ENCODE measurements at regions not wholly inside any gene's neighbourhood (a gene's known extent, or its start where the extent isn't known, plus 50 kb on each side); places are given as distances from the start of the nearest gene placed in this dataset.

GRCh38 chr4:126775485-126776106, 857.2 kb upstream of the INTU start:
- no peaks in the 10 kb centered on the region for H3K9me3 ChIP-seq (replicated peaks; ENCODE audit: low read length)
- no peak overlapping the region for H3K9ac ChIP-seq (ENCODE audit: low read depth, low read length)
- H3K4me3 ChIP-seq (ENCODE audit: low read length), result no peak overlapping the region
- H3K4me1 ChIP-seq (ENCODE audit: control insufficient read depth, insufficient read depth, low read length), result peaks cover 39% of the 10 kb centered on the region
- H3K36me3 ChIP-seq (ENCODE audit: insufficient read depth, low read length), result no peaks in the 10 kb centered on the region
- no peak overlapping the region for H3K4me2 ChIP-seq (ENCODE audit: low read length)
- no peaks in the 10 kb centered on the region for H3K27me3 ChIP-seq (ENCODE audit: control insufficient read depth, insufficient read depth, low read length)

GRCh38 chr4:126776361-126776760, 856.4 kb upstream of the INTU start:
- Histone ChIP-seq H3K4me1 (ENCODE audit: control insufficient read depth, insufficient read depth, low read length) (peaks cover 39% of the 10 kb centered on the region), H3K4me3 (ENCODE audit: low read length) (no peak overlapping the region), H3K36me3 (ENCODE audit: insufficient read depth, low read length) (no peaks in the 10 kb centered on the region)

GRCh38 chr4:126777649-126778048, 855.1 kb upstream of the INTU start:
- Histone ChIP-seq H3K9ac (ENCODE audit: low read depth, low read length) (peak overlapping the region; percentile 77), H3K27me3 (ENCODE audit: control insufficient read depth, insufficient read depth, low read length) (no peaks in the 10 kb centered on the region), H3K4me2 (ENCODE audit: low read length) (peak overlapping the region; percentile 75), H3K9me3 (replicated peaks; ENCODE audit: low read length) (no peaks in the 10 kb centered on the region), H3K36me3 (ENCODE audit: insufficient read depth, low read length) (no peaks in the 10 kb centered on the region), H3K4me3 (ENCODE audit: low read length) (peak overlapping the region; percentile 55), H3K4me1 (ENCODE audit: control insufficient read depth, insufficient read depth, low read length) (peaks cover 39% of the 10 kb centered on the region)

More at GRCh38 chr4:126776361-126776760, 856.4 kb upstream of the INTU start:
- Histone ChIP-seq H3K9ac (ENCODE audit: low read depth, low read length) (peak overlapping the region; percentile 30), H3K4me2 (ENCODE audit: low read length) (peak overlapping the region; percentile 16), H3K27me3 (ENCODE audit: control insufficient read depth, insufficient read depth, low read length) (no peaks in the 10 kb centered on the region), H3K9me3 (replicated peaks; ENCODE audit: low read length) (no peaks in the 10 kb centered on the region)

- peak overlapping the region; percentile 23 for H3K4me3 ChIP-seq (ENCODE audit: low read length)
- no peaks in the 10 kb centered on the region for H3K27me3 ChIP-seq (ENCODE audit: control insufficient read depth, insufficient read depth, low read length)
- no peaks in the 10 kb centered on the region for H3K9me3 ChIP-seq (replicated peaks; ENCODE audit: low read length)
- H3K4me1 ChIP-seq (ENCODE audit: control insufficient read depth, insufficient read depth, low read length), result peaks cover 39% of the 10 kb centered on the region
- no peaks in the 10 kb centered on the region for H3K36me3 ChIP-seq (ENCODE audit: insufficient read depth, low read length)
- peak overlapping the region; percentile 84 for H3K9ac ChIP-seq (ENCODE audit: low read depth, low read length)
- peak overlapping the region; percentile 75 for H3K4me2 ChIP-seq (ENCODE audit: low read length)
These were observed 854.4 kb upstream of the INTU start for GRCh38 chr4:126778348-126778747.

- H3K27me3 ChIP-seq (ENCODE audit: control insufficient read depth, insufficient read depth, low read length), result no peaks in the 10 kb centered on the region
- peak overlapping the region; percentile 84 for H3K4me2 ChIP-seq (ENCODE audit: low read length)
- no peak overlapping the region for H3K4me3 ChIP-seq (ENCODE audit: low read length)
- no peaks in the 10 kb centered on the region for H3K9me3 ChIP-seq (replicated peaks; ENCODE audit: low read length)
- H3K36me3 ChIP-seq (ENCODE audit: insufficient read depth, low read length), result no peaks in the 10 kb centered on the region
- H3K4me1 ChIP-seq (ENCODE audit: control insufficient read depth, insufficient read depth, low read length), result peaks cover 39% of the 10 kb centered on the region
- H3K9ac ChIP-seq (ENCODE audit: low read depth, low read length), result peak overlapping the region; percentile 84
These were observed 853.8 kb upstream of the INTU start for GRCh38 chr4:126779001-126779400.

- Histone ChIP-seq H3K9me3 (replicated peaks; ENCODE audit: low read length) (no peaks in the 10 kb centered on the region), H3K9ac (ENCODE audit: low read depth, low read length) (peak overlapping the region; percentile 84), H3K4me1 (ENCODE audit: control insufficient read depth, insufficient read depth, low read length) (peaks cover 39% of the 10 kb centered on the region), H3K4me3 (ENCODE audit: low read length) (peak overlapping the region; percentile 70), H3K4me2 (ENCODE audit: low read length) (peak overlapping the region; percentile 84), H3K27me3 (ENCODE audit: control insufficient read depth, insufficient read depth, low read length) (no peaks in the 10 kb centered on the region), H3K36me3 (ENCODE audit: insufficient read depth, low read length) (no peaks in the 10 kb centered on the region)
These were observed 853.2 kb upstream of the INTU start for GRCh38 chr4:126779436-126780166.

- H3K4me2 ChIP-seq (ENCODE audit: low read length), result no peak overlapping the region
- no peaks in the 10 kb centered on the region for H3K36me3 ChIP-seq (ENCODE audit: insufficient read depth, low read length)
- H3K4me1 ChIP-seq (ENCODE audit: control insufficient read depth, insufficient read depth, low read length), result peaks cover 24% of the 10 kb centered on the region
- no peak overlapping the region for H3K4me3 ChIP-seq (ENCODE audit: low read length)
- no peak overlapping the region for H3K9ac ChIP-seq (ENCODE audit: low read depth, low read length)
- no peaks in the 10 kb centered on the region for H3K27me3 ChIP-seq (ENCODE audit: control insufficient read depth, insufficient read depth, low read length)
- no peaks in the 10 kb centered on the region for H3K9me3 ChIP-seq (replicated peaks; ENCODE audit: low read length)
These were observed 849.6 kb upstream of the INTU start for GRCh38 chr4:126783191-126783590.

- peaks cover 5% of the 10 kb centered on the region for H3K4me1 ChIP-seq (ENCODE audit: control insufficient read depth, insufficient read depth, low read length)
- no peak overlapping the region for H3K4me2 ChIP-seq (ENCODE audit: low read length)
- H3K27me3 ChIP-seq (ENCODE audit: control insufficient read depth, insufficient read depth, low read length), result no peaks in the 10 kb centered on the region
- no peak overlapping the region for H3K9ac ChIP-seq (ENCODE audit: low read depth, low read length)
- H3K4me3 ChIP-seq (ENCODE audit: low read length), result no peak overlapping the region
- H3K36me3 ChIP-seq (ENCODE audit: insufficient read depth, low read length), result no peaks in the 10 kb centered on the region
- H3K9me3 ChIP-seq (replicated peaks; ENCODE audit: low read length), result no peaks in the 10 kb centered on the region
These were observed 847.7 kb upstream of the INTU start for GRCh38 chr4:126784966-126785580.

GRCh38 chr4:126790633-126791032, 842.1 kb upstream of the INTU start:
- H3K27me3 ChIP-seq (ENCODE audit: control insufficient read depth, insufficient read depth, low read length), result no peaks in the 10 kb centered on the region
- no peaks in the 10 kb centered on the region for H3K9me3 ChIP-seq (replicated peaks; ENCODE audit: low read length)
- no peaks in the 10 kb centered on the region for H3K36me3 ChIP-seq (ENCODE audit: insufficient read depth, low read length)
- no peaks in the 10 kb centered on the region for H3K4me1 ChIP-seq (ENCODE audit: control insufficient read depth, insufficient read depth, low read length)
- no peak overlapping the region for H3K4me2 ChIP-seq (ENCODE audit: low read length)
- H3K4me3 ChIP-seq (ENCODE audit: low read length), result no peak overlapping the region
- no peak overlapping the region for H3K9ac ChIP-seq (ENCODE audit: low read depth, low read length)

GRCh38 chr4:126794363-126794762, 838.4 kb upstream of the INTU start:
- H3K4me3 ChIP-seq (ENCODE audit: low read length), result no peak overlapping the region
- H3K4me2 ChIP-seq (ENCODE audit: low read length), result no peak overlapping the region
- no peaks in the 10 kb centered on the region for H3K27me3 ChIP-seq (ENCODE audit: control insufficient read depth, insufficient read depth, low read length)
- no peaks in the 10 kb centered on the region for H3K4me1 ChIP-seq (ENCODE audit: control insufficient read depth, insufficient read depth, low read length)
- H3K9ac ChIP-seq (ENCODE audit: low read depth, low read length), result no peak overlapping the region
- no peaks in the 10 kb centered on the region for H3K9me3 ChIP-seq (replicated peaks; ENCODE audit: low read length)
- no peaks in the 10 kb centered on the region for H3K36me3 ChIP-seq (ENCODE audit: insufficient read depth, low read length)

- Histone ChIP-seq H3K4me1 (ENCODE audit: control insufficient read depth, insufficient read depth, low read length) (peaks cover 12% of the 10 kb centered on the region), H3K9me3 (replicated peaks; ENCODE audit: low read length) (no peaks in the 10 kb centered on the region), H3K27me3 (ENCODE audit: control insufficient read depth, insufficient read depth, low read length) (no peaks in the 10 kb centered on the region), H3K36me3 (ENCODE audit: insufficient read depth, low read length) (no peaks in the 10 kb centered on the region), H3K4me3 (ENCODE audit: low read length) (no peak overlapping the region), H3K9ac (ENCODE audit: low read depth, low read length) (no peak overlapping the region), H3K4me2 (ENCODE audit: low read length) (no peak overlapping the region)
These were observed 834.5 kb upstream of the INTU start for GRCh38 chr4:126798214-126798613.

All from skeletal muscle satellite cell (primary cell).